CD4-positive, alpha-beta T cell treated with Interleukin-15 for 4 hours (primary cell): ENCODE measurements at regions not wholly inside any gene's neighbourhood (a gene's known extent, or its start where the extent isn't known, plus 50 kb on each side); places are given as distances from the start of the nearest gene placed in this dataset.
"Not testable (repeated sequence)": the region's sequence is repeated elsewhere in the genome, so short reads cannot be mapped to it uniquely, and the experiment has no call there.

Source experiments
- DNase-seq: peaks from one replicate; pipeline ENCODE4 v3.0.0-alpha.2; 2020; ENCODE audit warnings: low spot score

- DNase-seq: no peak
These were observed 624.2 kb upstream of the GRIN3A start for GRCh38 chr9:102362470-102363132.

- DNase-seq: no peak
These were observed 622.4 kb upstream of the GRIN3A start for GRCh38 chr9:102360846-102361245.

- DNase-seq: no peak
These were observed 617.5 kb upstream of the GRIN3A start for GRCh38 chr9:102355982-102356381.

- DNase-seq: no peak
These were observed 615.6 kb upstream of the GRIN3A start for GRCh38 chr9:102354041-102354440.

GRCh38 chr9:102337471-102337870 is 599.0 kb upstream of the GRIN3A start:
- DNase-seq: not testable (repeated sequence)

GRCh38 chr9:102309379-102309778 is 570.9 kb upstream of the GRIN3A start:
- DNase-seq: no peak

- DNase-seq: no peak
These were observed 556.7 kb upstream of the GRIN3A start for GRCh38 chr9:102295188-102295587.

GRCh38 chr9:102273952-102274351 is 535.5 kb upstream of the GRIN3A start:
- no peak for DNase-seq

- DNase-seq: no peak
These were observed 514.7 kb upstream of the GRIN3A start for GRCh38 chr9:102253099-102253498.

- no peak for DNase-seq
These were observed 506.5 kb upstream of the GRIN3A start for GRCh38 chr9:102244916-102245315.

- no peak for DNase-seq
These were observed 499.1 kb upstream of the GRIN3A start for GRCh38 chr9:102237520-102237919.

GRCh38 chr9:102237094-102237493 is 498.6 kb upstream of the GRIN3A start:
- DNase-seq: no peak

- DNase-seq: not testable (repeated sequence)
These were observed 489.0 kb upstream of the GRIN3A start for GRCh38 chr9:102227416-102227815.

GRCh38 chr9:102225841-102226441 is 487.5 kb upstream of the GRIN3A start:
- DNase-seq: no peak

- DNase-seq: not testable (repeated sequence)
These were observed 485.1 kb upstream of the GRIN3A start for GRCh38 chr9:102223320-102224136.

GRCh38 chr9:102209176-102209575 is 470.7 kb upstream of the GRIN3A start:
- no peak for DNase-seq

- no peak for DNase-seq
These were observed 468.0 kb upstream of the GRIN3A start for GRCh38 chr9:102206432-102206831.

GRCh38 chr9:102205251-102205650 is 466.8 kb upstream of the GRIN3A start:
- DNase-seq: no peak

GRCh38 chr9:102202126-102202525 is 463.7 kb upstream of the GRIN3A start:
- no peak for DNase-seq

GRCh38 chr9:102185962-102186361 is 447.5 kb upstream of the GRIN3A start:
- DNase-seq: no peak

GRCh38 chr9:102185371-102185770 is 446.9 kb upstream of the GRIN3A start:
- DNase-seq: no peak

GRCh38 chr9:102178811-102179210 is 440.4 kb upstream of the GRIN3A start:
- no peak for DNase-seq

GRCh38 chr9:102174202-102174601 is 435.8 kb upstream of the GRIN3A start:
- DNase-seq: not testable (repeated sequence)
